Activated CD4-positive, alpha-beta T cell treated with anti-CD3 and anti-CD28 coated beads, Interleukin-2, amount 10 ng/mL, durations not matched to agents 7 days and 5 days (primary cell): ENCODE measurements at regions not wholly inside any gene's neighbourhood (a gene's known extent, or its start where the extent isn't known, plus 50 kb on each side); places are given as distances from the start of the nearest gene placed in this dataset.
"Not testable (repeated sequence)": the region's sequence is repeated elsewhere in the genome, so short reads cannot be mapped to it uniquely, and the experiment has no call there.

Experiments used
- CTCF ChIA-PET: fragments of 350-600 bp; sonication (Branson Sonifier 250); formaldehyde crosslinking; loops from one replicate; lab custom pipeline; 2021; ENCODE audit warnings: antibody characterized with exemption; lab: Charles Lee
- POLR2A ChIA-PET: fragments of 350-600 bp; sonication (Branson Sonifier 250); formaldehyde crosslinking; loops from one replicate; lab custom pipeline; 2021; ENCODE audit warnings: antibody characterized with exemption; lab: Charles Lee
- DNase-seq: peaks from one replicate; pipeline ENCODE4 v3.0.0-alpha.2; 2020
- H3K27ac Mint-ChIP-seq: one replicate; pipeline ENCODE4 v1.8.0; 2021; ENCODE audit warnings: mild to moderate bottlenecking, moderate library complexity, mixed read lengths
- H3K27me3 Mint-ChIP-seq: one replicate; pipeline ENCODE4 v1.8.0; 2021; ENCODE audit warnings: mixed read lengths
- H3K36me3 Mint-ChIP-seq: one replicate; pipeline ENCODE4 v1.8.0; 2021; ENCODE audit warnings: low read depth, mixed read lengths
- H3K4me1 Mint-ChIP-seq: one replicate; pipeline ENCODE4 v1.8.0; 2021; ENCODE audit warnings: mixed read lengths
- H3K4me3 Mint-ChIP-seq: one replicate; pipeline ENCODE4 v1.8.0; 2021; ENCODE audit warnings: mild to moderate bottlenecking, moderate library complexity, mixed read lengths
- H3K9me3 Mint-ChIP-seq: one replicate; pipeline ENCODE4 v1.8.0; 2021; ENCODE audit warnings: mixed read lengths

GRCh38 chr11:91067666-91068065 is 844.8 kb upstream of the CHORDC1 start:
- POLR2A ChIA-PET: no interaction called here
- CTCF ChIA-PET: no interaction called here
- H3K36me3 Mint-ChIP-seq: no peaks in the 10 kb centered on the region
- H3K9me3 Mint-ChIP-seq: peaks cover 9% of the 10 kb centered on the region
- no peaks in the 10 kb centered on the region for H3K4me1 Mint-ChIP-seq
- no peak overlapping the region for H3K27ac Mint-ChIP-seq
- no peak for DNase-seq
- H3K4me3 Mint-ChIP-seq: no peak overlapping the region
- no peaks in the 10 kb centered on the region for H3K27me3 Mint-ChIP-seq

GRCh38 chr11:91066456-91067047 is 843.7 kb upstream of the CHORDC1 start:
- DNase-seq: no peak
- H3K27me3 Mint-ChIP-seq: no peaks in the 10 kb centered on the region
- H3K36me3 Mint-ChIP-seq: no peaks in the 10 kb centered on the region
- CTCF ChIA-PET: no interaction called here
- no peaks in the 10 kb centered on the region for H3K4me1 Mint-ChIP-seq
- POLR2A ChIA-PET: no interaction called here
- no peak overlapping the region for H3K27ac Mint-ChIP-seq
- H3K4me3 Mint-ChIP-seq: no peak overlapping the region
- peaks cover 9% of the 10 kb centered on the region for H3K9me3 Mint-ChIP-seq

- H3K9me3 Mint-ChIP-seq: peaks cover 11% of the 10 kb centered on the region
- H3K27ac Mint-ChIP-seq, H3K27me3 Mint-ChIP-seq, DNase-seq, H3K36me3 Mint-ChIP-seq, H3K4me1 Mint-ChIP-seq, POLR2A ChIA-PET, CTCF ChIA-PET, H3K4me3 Mint-ChIP-seq: not testable (repeated sequence)
Observed at GRCh38 chr11:91063399-91063798, 840.5 kb upstream of the CHORDC1 start.

- CTCF ChIA-PET: no interaction called here
- POLR2A ChIA-PET: no interaction called here
- H3K27me3 Mint-ChIP-seq: no peaks in the 10 kb centered on the region
- DNase-seq: no peak
- no peaks in the 10 kb centered on the region for H3K4me1 Mint-ChIP-seq
- no peak overlapping the region for H3K27ac Mint-ChIP-seq
- H3K9me3 Mint-ChIP-seq: no peaks in the 10 kb centered on the region
- H3K36me3 Mint-ChIP-seq: no peaks in the 10 kb centered on the region
- no peak overlapping the region for H3K4me3 Mint-ChIP-seq
Observed at GRCh38 chr11:91047882-91048281, 825.0 kb upstream of the CHORDC1 start.

- DNase-seq: no peak
- no peak overlapping the region for H3K4me3 Mint-ChIP-seq
- H3K9me3 Mint-ChIP-seq: no peaks in the 10 kb centered on the region
- no peaks in the 10 kb centered on the region for H3K36me3 Mint-ChIP-seq
- H3K27me3 Mint-ChIP-seq: no peaks in the 10 kb centered on the region
- ChIA-PET CTCF (no interaction called here), POLR2A (no interaction called here)
- no peak overlapping the region for H3K27ac Mint-ChIP-seq
- H3K4me1 Mint-ChIP-seq: no peaks in the 10 kb centered on the region
Observed at GRCh38 chr11:91046261-91046660, 823.4 kb upstream of the CHORDC1 start.

GRCh38 chr11:91041626-91042025 is 818.8 kb upstream of the CHORDC1 start:
- ChIA-PET CTCF (no interaction called here), POLR2A (no interaction called here)
- Mint-ChIP-seq H3K27ac (no peak overlapping the region), H3K4me1 (no peaks in the 10 kb centered on the region), H3K36me3 (no peaks in the 10 kb centered on the region), H3K9me3 (peaks cover 6% of the 10 kb centered on the region), H3K27me3 (no peaks in the 10 kb centered on the region), H3K4me3 (no peak overlapping the region)
- no peak for DNase-seq

- Mint-ChIP-seq H3K9me3 (no peaks in the 10 kb centered on the region), H3K4me1 (no peaks in the 10 kb centered on the region), H3K4me3 (no peak overlapping the region), H3K27me3 (no peaks in the 10 kb centered on the region), H3K36me3 (no peaks in the 10 kb centered on the region), H3K27ac (no peak overlapping the region)
- DNase-seq: no peak
- POLR2A ChIA-PET: no interaction called here
- CTCF ChIA-PET: no interaction called here
Observed at GRCh38 chr11:91023731-91024130, 800.9 kb upstream of the CHORDC1 start.

GRCh38 chr11:91011503-91011902 is 788.7 kb upstream of the CHORDC1 start:
- Mint-ChIP-seq H3K4me3 (no peak overlapping the region), H3K27ac (no peak overlapping the region), H3K9me3 (peaks cover 13% of the 10 kb centered on the region), H3K4me1 (no peaks in the 10 kb centered on the region), H3K36me3 (no peaks in the 10 kb centered on the region), H3K27me3 (no peaks in the 10 kb centered on the region)
- POLR2A ChIA-PET: no interaction called here
- no peak for DNase-seq
- CTCF ChIA-PET: no interaction called here

GRCh38 chr11:91005458-91005857 is 782.6 kb upstream of the CHORDC1 start:
- H3K4me3 Mint-ChIP-seq: no peak overlapping the region
- no peaks in the 10 kb centered on the region for H3K36me3 Mint-ChIP-seq
- H3K4me1 Mint-ChIP-seq: no peaks in the 10 kb centered on the region
- no peak overlapping the region for H3K27ac Mint-ChIP-seq
- no peaks in the 10 kb centered on the region for H3K27me3 Mint-ChIP-seq
- CTCF ChIA-PET: no interaction called here
- no peak for DNase-seq
- H3K9me3 Mint-ChIP-seq: peaks cover 5% of the 10 kb centered on the region
- POLR2A ChIA-PET: no interaction called here

GRCh38 chr11:90997241-90997640 is 774.4 kb upstream of the CHORDC1 start:
- peaks cover 4% of the 10 kb centered on the region for H3K9me3 Mint-ChIP-seq
- POLR2A ChIA-PET: no interaction called here
- H3K27ac Mint-ChIP-seq: no peak overlapping the region
- H3K4me3 Mint-ChIP-seq: no peak overlapping the region
- no peak for DNase-seq
- no peaks in the 10 kb centered on the region for H3K36me3 Mint-ChIP-seq
- H3K27me3 Mint-ChIP-seq: no peaks in the 10 kb centered on the region
- CTCF ChIA-PET: no interaction called here
- H3K4me1 Mint-ChIP-seq: no peaks in the 10 kb centered on the region

GRCh38 chr11:90972159-90972558 is 749.3 kb upstream of the CHORDC1 start:
- H3K4me1 Mint-ChIP-seq, H3K27me3 Mint-ChIP-seq, H3K27ac Mint-ChIP-seq, H3K4me3 Mint-ChIP-seq, H3K36me3 Mint-ChIP-seq, POLR2A ChIA-PET, CTCF ChIA-PET, H3K9me3 Mint-ChIP-seq, DNase-seq: not testable (repeated sequence)

- Mint-ChIP-seq H3K9me3 (no peaks in the 10 kb centered on the region), H3K4me3 (no peak overlapping the region), H3K4me1 (no peaks in the 10 kb centered on the region), H3K27me3 (no peaks in the 10 kb centered on the region), H3K36me3 (no peaks in the 10 kb centered on the region), H3K27ac (no peak overlapping the region)
- no peak for DNase-seq
- ChIA-PET POLR2A (no interaction called here), CTCF (no interaction called here)
Observed at GRCh38 chr11:90947930-90948329, 725.1 kb upstream of the CHORDC1 start.

GRCh38 chr11:90930252-90930651 is 707.4 kb upstream of the CHORDC1 start:
- Mint-ChIP-seq H3K36me3 (no peaks in the 10 kb centered on the region), H3K4me3 (no peak overlapping the region), H3K4me1 (no peaks in the 10 kb centered on the region), H3K27me3 (no peaks in the 10 kb centered on the region), H3K27ac (no peak overlapping the region), H3K9me3 (peaks cover 7% of the 10 kb centered on the region)
- no peak for DNase-seq
- ChIA-PET POLR2A (no interaction called here), CTCF (no interaction called here)

GRCh38 chr11:90919332-90919731 is 696.5 kb upstream of the CHORDC1 start:
- H3K27me3 Mint-ChIP-seq: no peaks in the 10 kb centered on the region
- H3K27ac Mint-ChIP-seq: no peak overlapping the region
- CTCF ChIA-PET: no interaction called here
- no peak overlapping the region for H3K4me3 Mint-ChIP-seq
- no peaks in the 10 kb centered on the region for H3K36me3 Mint-ChIP-seq
- POLR2A ChIA-PET: no interaction called here
- H3K9me3 Mint-ChIP-seq: peaks cover 3% of the 10 kb centered on the region
- no peaks in the 10 kb centered on the region for H3K4me1 Mint-ChIP-seq
- no peak for DNase-seq
